Jurkat, Clone E6-1 (cell line): ENCODE measurements at regions not wholly inside any gene's neighbourhood (a gene's known extent, or its start where the extent isn't known, plus 50 kb on each side); places are given as distances from the start of the nearest gene placed in this dataset.
"Not testable (repeated sequence)": the region's sequence is repeated elsewhere in the genome, so short reads cannot be mapped to it uniquely, and the experiment has no call there.

Experiments used
- DNase-seq: peaks from one replicate; pipeline ENCODE4 v3.0.0-alpha.2; 2011; ENCODE audit warnings: low read depth, low spot score
- H3K4me3 ChIP-seq: 2 replicates; pipeline ENCODE4 v1.5.1; 2011; ENCODE audit warnings: mild to moderate bottlenecking, low read length, control low read depth, moderate library complexity

DNA sequence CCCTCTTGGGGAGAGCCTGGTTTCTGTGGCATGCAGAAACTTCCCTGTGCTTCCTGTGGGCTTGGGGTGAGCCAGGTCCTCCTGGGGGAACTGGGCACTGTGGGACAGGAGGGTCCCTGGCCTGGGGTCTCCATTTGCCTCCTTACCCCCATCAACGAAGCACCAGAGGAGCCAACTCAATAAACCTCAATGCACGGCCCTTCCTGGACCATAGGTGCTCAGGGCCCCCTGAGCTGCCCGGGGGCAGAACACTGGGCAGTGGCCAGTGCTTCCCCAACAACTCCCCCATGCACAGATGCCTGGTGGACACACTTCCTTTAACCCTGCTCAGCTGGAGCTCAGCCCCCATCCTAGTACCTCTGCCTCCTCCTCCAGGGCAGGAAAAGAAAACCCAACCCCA is 214.7 kb downstream of the POTEG start:
- H3K4me3 ChIP-seq, DNase-seq: not testable (repeated sequence)

DNA sequence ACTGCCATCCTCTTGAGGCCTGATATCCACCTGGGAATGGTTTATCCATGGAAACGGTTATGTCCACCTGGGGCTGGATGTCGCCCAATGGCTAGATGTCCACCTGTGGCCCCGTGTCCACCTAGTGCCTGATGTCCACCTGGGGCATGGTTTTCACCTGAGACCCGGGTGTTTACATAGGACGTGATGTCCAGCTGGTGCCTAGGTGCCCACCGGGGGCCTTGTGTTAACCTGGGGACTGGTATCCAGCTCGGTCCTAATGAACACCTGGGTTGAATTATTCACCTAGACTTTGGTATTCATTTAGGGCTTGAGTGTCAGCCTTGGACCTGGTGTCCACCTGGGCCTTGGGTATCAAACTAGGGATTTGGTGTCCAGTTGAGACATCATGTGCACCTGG is 202.7 kb downstream of the POTEG start:
- not testable (repeated sequence) for H3K4me3 ChIP-seq, DNase-seq

GRCh38 chr14:19234059-19234458 is 200.1 kb downstream of the POTEG start:
- DNase-seq, H3K4me3 ChIP-seq: not testable (repeated sequence)

- not testable (repeated sequence) for DNase-seq, H3K4me3 ChIP-seq
Measured at GRCh38 chr14:19237656-19238055, 196.5 kb downstream of the POTEG start.

DNA sequence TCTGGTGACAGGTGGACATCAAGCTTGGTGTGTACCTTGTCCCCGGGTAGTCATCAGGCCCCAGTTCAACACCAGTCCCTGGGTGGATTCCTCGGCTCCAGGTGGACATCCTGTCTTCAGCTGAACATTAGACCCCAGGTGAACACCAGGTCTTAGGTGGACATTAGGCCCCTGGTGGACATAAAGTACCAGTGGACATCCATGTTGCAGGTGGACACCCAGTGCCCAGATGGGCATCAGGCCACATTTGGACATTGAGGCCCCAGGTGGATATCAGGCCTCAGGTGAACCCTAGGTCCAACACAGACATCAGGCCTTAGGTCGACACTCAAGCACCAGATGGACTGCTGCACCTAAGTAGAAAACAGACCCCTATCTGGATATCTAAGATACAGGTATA is 195.6 kb downstream of the POTEG start:
- not testable (repeated sequence) for H3K4me3 ChIP-seq, DNase-seq

DNA sequence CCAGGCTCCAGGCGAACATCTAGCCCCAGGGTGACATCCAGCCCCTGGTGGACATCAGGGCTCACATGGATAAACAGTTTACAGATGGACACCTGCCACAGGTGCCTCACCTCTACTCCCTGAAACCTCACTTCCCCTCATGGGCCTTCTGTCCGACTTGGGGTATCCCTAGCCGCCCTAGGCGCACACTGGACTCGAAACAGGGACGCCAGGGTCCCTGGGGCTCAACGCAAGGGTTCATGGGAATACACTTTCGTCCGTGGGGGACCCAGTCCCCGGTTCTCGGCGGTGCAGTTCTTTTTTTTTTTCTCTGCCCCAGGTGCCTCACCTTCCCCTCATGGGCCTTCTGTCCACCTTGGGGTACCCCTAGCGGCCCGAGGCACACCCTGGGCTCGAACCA is 194.2 kb downstream of the POTEG start:
- not testable (repeated sequence) for H3K4me3 ChIP-seq, DNase-seq

DNA sequence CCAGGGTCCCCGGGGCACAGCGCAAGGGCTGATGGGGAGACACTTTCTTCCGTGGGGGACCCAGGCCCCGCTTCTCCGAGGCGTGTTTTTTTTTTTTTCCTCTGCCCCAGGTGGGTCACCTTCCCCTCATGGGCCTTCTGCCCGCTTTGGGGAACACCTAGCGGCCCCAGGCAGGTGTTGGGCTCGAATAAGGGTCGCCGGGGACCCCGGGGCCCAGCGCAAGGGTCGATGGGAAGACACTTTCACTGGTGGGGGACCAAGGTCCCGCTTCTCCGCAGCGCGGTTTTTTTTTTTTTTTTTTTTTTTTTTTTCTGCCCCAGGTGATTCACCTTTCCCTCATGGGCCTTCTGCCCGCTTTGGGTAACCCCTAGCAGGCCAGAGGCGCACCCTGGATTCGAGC is 193.8 kb downstream of the POTEG start:
- DNase-seq, H3K4me3 ChIP-seq: not testable (repeated sequence)

DNA sequence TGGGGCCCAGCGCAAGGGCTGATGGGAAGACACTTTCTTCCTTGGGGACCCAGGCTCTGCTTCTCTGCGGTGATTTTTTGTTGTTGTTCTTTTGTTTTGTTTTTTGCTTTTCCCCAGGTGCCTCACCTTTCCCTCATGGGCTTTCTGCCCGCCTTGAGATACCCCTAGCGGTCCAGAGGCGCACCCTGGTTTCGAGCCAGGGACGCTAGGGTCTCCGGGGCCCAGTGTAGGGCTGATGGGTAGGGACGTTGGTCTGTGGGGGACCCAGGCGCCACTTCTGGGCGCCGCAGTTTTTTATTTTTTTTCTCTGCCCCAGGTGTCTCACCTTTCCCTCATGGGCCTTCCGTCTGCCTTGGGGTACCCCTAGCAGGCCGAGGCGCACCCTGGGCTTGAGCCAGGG is 192.7 kb downstream of the POTEG start:
- DNase-seq, H3K4me3 ChIP-seq: not testable (repeated sequence)

DNA sequence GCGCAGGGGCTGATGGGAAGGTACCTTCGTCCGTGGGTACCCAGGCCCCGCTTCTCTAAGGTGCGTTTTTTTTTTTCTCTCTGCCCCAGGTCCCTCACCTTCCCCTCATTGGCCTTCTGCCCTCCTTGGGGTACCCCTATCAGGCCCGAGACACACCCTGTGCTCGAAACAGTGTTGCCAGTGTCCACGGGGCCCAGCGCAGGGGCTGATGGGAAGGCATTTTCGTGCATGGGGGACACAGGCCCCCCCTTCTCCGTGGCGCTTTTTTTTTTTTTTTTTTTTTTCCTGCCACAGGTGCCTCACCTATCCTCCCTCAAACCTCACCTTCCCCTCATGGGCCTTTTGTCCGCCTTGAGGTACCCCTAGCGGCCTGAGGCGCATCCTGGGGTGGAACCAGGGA is 191.6 kb downstream of the POTEG start:
- DNase-seq, H3K4me3 ChIP-seq: not testable (repeated sequence)

GRCh38 chr14:19266908-19267307 is 167.2 kb downstream of the POTEG start:
- H3K4me3 ChIP-seq, DNase-seq: not testable (repeated sequence)

GRCh38 chr14:19267636-19268035 is 166.5 kb downstream of the POTEG start:
- not testable (repeated sequence) for DNase-seq, H3K4me3 ChIP-seq

DNA sequence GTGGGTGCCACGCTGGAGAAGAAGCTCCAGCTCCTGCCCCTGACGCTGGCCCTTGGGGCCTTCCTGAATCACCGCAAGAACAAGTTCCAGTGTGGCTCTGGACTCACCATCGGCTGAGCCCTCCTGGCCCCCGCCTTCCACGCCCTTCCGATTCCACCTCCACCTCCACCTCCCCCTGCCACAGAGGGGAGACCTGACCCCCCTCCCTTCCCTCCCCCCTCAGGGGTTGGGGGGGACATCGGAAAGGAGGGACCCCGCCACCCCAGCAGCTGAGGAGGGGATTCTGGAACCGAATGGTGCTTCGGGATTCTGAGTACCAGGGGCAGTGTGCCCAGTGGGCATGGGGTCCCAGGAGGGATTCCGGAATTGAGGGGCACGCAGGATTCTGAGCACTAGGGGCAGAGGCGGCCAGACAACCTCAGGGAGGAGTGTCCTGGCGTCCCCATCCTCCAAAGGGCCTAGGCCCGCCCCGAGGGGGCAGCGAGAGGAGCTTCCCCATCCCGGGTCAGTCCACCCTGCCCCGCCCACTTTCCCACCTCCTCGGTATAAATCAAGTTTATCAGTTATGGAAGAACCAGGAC is 166.0 kb downstream of the POTEG start:
- H3K4me3 ChIP-seq, DNase-seq: not testable (repeated sequence)

DNA sequence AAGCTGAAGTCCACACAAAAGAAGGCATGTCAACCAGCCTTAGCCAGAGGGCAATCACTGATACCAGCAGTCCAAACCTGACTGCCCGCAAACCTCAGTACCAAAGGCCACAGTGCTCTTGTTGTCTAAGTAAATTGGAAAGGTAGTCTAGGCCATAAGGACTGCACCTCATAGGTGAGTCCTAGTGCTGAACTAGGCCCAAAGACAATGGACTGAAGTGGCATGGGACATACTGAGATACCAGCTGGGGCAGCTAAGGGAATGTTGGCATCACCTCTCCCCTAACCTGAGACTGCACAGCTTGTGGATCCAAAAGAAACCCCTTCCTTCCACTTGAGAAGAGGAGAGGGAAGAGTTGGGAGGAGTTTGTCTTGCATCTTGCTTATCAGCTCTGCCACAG is 161.9 kb downstream of the POTEG start:
- not testable (repeated sequence) for DNase-seq, H3K4me3 ChIP-seq

- not testable (repeated sequence) for H3K4me3 ChIP-seq, DNase-seq
Measured at GRCh38 chr14:19289669-19290068, 144.5 kb downstream of the POTEG start.

GRCh38 chr14:19300243-19300642 is 133.9 kb downstream of the POTEG start:
- H3K4me3 ChIP-seq, DNase-seq: not testable (repeated sequence)

DNA sequence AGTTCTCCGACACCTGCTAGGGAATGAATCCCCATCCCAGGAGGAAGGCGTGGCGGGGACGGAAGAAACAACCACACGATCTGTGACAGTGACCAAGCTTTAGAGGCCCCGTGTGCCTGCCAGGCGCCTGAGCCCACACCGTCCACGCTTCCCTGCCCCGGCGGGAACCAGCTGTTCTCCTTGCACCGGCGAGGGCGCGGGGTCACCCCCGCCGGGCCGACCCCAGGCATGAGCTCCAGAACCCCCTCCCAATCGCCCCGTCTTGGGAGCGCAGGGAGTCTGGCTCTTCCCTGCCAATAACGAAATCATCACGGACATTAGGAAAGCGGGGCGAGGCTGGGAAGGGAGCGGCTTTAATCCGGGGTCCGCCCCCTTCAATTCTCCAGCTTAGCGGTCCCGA is 133.3 kb downstream of the POTEG start:
- not testable (repeated sequence) for DNase-seq, H3K4me3 ChIP-seq

DNA sequence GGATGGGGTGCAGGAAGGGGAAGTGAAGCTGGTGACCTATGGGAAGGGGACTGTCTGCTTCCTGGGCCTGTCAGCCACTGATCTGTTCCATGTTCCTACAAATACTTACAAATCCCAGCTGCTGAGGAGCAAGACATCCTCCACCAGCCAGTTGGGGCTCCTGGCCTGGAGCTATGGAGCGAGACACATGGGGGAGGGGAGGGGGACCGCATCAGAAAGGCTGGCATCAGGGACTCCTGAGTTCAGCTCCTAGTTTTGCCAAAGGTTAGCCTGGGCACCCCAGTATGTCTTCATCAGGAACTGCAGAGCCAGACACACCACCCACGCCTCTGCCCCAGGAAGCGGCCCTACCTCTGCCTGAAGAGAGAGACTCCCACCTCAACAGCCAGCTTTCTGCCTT is 130.3 kb downstream of the POTEG start:
- not testable (repeated sequence) for DNase-seq, H3K4me3 ChIP-seq

DNA sequence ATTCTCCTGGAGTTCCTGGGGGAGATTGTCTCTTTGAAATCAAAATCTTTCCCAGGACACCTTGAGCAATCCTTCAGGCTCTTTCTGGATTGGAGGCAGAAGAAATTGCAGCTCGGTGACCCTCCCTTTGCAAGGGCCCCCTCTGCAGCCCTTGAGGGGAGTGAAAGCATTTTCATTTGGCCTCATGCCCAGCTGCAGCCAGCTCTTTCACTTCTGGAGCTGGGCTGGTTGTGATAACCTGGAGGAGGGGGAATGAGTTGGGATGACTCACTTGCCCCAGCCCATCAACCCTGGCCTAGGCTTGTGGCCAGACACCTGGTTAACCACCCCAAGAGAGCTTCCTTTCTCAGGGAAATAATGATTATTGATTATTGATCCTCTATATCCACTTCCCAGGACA is 129.7 kb downstream of the POTEG start:
- not testable (repeated sequence) for H3K4me3 ChIP-seq, DNase-seq

GRCh38 chr14:19304918-19305317 is 129.2 kb downstream of the POTEG start:
- not testable (repeated sequence) for DNase-seq, H3K4me3 ChIP-seq

DNA sequence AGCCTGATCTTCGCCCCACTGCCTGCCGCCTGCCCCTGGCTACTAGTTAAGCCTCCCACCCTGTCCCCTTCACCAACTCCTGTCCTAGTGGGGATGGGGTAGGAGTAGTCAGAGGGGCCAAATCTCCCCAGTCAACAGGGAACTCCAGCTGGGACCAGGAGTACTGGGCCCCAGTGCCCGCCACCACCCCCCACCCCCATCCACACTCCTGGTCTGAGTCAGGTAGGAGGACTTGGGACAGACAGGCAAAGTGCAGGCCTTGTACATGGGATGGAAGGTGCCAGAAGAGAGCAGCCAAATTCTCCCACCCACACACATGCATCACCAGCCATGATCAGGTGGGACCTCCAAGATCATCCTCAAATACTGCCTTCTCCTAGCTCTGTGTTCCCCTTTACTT is 128.4 kb downstream of the POTEG start:
- not testable (repeated sequence) for DNase-seq, H3K4me3 ChIP-seq

DNA sequence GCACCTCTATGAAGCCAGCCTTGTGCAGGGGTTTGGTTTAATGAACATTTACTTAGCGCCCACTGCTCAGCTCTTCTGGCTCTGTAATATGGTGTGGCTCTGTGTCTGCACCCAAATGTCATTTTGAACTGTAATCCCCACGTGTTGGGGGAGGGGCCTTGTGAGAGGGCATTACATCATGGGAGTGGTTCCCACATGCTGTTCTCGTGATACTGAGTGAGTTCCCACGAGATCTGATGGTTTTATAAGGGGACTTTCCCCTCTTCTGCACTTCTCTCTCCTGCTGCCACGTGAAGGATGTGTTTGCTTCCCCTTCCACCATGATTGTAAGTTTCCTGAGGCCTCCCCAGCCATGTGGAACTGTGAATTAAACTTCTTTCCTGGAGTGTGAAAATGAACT is 127.7 kb downstream of the POTEG start:
- not testable (repeated sequence) for H3K4me3 ChIP-seq, DNase-seq
